22Rv1 (cell line): ENCODE measurements at regions not wholly inside any gene's neighbourhood (a gene's known extent, or its start where the extent isn't known, plus 50 kb on each side); places are given as distances from the start of the nearest gene placed in this dataset.

Experiments used
- CTCF ChIP-seq: fragments of 450-650 bp; IDR thresholded peaks from 2 replicates; pipeline ENCODE4 v1.5.1; 2017; ENCODE audit warnings: mild to moderate bottlenecking
- ZFX ChIP-seq: fragments of 450-650 bp; IDR thresholded peaks from 2 replicates; pipeline ENCODE4 v1.6.1; 2017; ENCODE audit warnings: antibody characterized with exemption, borderline replicate concordance

GRCh38 chr2:181341855-181342600 lies 115.2 kb upstream of the ITGA4 start:
- TF ChIP-seq CTCF (no peak), ZFX (no peak)
